ENCODE measurements at regions not wholly inside any gene's neighbourhood (a gene's known extent, or its start where the extent isn't known, plus 50 kb on each side); places are given as distances from the start of the nearest gene placed in this dataset.
A peak's percentile ranks its signal among the peaks of the same experiment; 100 is the strongest.

DNA sequence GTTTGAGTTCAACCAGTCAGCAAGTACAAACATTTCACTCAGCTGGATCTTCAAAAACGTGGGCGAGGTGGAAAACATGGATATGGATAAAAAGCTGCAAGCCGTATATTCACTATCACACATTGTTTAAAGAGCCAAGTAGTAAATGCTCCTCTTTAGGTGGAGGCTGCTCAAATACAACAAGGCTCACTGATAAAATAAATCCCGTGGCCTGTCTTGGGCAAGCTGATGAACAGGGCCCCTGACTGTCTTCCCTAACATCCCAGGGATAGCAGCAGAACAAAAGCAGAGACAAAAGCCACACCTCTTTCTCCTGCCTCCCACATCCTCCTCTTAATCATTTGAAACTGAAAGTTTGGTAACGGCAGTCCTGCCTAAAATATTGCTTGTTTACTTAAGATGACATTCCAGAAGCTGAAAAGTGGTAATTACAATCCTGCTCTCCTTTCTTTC, 357.7 kb downstream of the TTLL7 start:
- Histone ChIP-seq H4K8ac (ENCODE audit: low read depth, low read length) (no peak overlapping the region), H3K27me3 (ENCODE audit: control insufficient read depth in 3 of 3, insufficient read depth in 3 of 3, low read depth in 1 of 3, low read length in 3 of 3) (no peaks in the 10 kb centered on the region), H2BK120ac (ENCODE audit: low read depth, low read length) (no peak overlapping the region), H3K18ac (ENCODE audit: low read length) (no peak overlapping the region), H2BK15ac (ENCODE audit: low read length) (no peak overlapping the region), H3K4me3 (ENCODE audit: low read length in 2 of 2) (no peak overlapping the region), H2BK5ac (ENCODE audit: low read length) (no peak overlapping the region), H3K14ac (ENCODE audit: low read length) (no peak overlapping the region), H2BK12ac (ENCODE audit: low read length) (no peak overlapping the region), H3K4me1 (ENCODE audit: control insufficient read depth in 2 of 2, insufficient read depth in 1 of 2, low read depth in 1 of 2, low read length in 2 of 2) (peaks cover 6 to 8% of the 10 kb centered on the region in 2 donors), H4K91ac (ENCODE audit: low read depth, low read length, poor library complexity) (no peak overlapping the region), H3K23ac (ENCODE audit: low read depth, low read length, poor library complexity) (no peak overlapping the region), H3K79me1 (ENCODE audit: low read depth, low read length) (no peaks in the 10 kb centered on the region), H2AK5ac (ENCODE audit: low read depth, low read length) (no peak overlapping the region), H3K9ac (ENCODE audit: low read depth, low read length, poor library complexity) (no peak overlapping the region), H3K27ac (replicated peaks; ENCODE audit: low read length) (no peak overlapping the region), H3K4me2 (ENCODE audit: insufficient read depth, low read length, poor library complexity, severe bottlenecking) (no peak overlapping the region), H3K4ac (ENCODE audit: low read length) (no peak overlapping the region), H3K9me3 (replicated peaks in 1 of 2; ENCODE audit: control insufficient read depth in 2 of 2, insufficient read depth in 1 of 2, low read depth in 1 of 2, low read length in 2 of 2) (no peaks in the 10 kb centered on the region), H2AFZ (ENCODE audit: low read length) (peak overlapping the region; percentile 82), H3K36me3 (replicated peaks in 1 of 2; ENCODE audit: control insufficient read depth in 2 of 2, insufficient read depth in 2 of 2, low read length in 2 of 2) (no peaks in the 10 kb centered on the region)
- no peak for DNase-seq (ENCODE audit: low spot score)
- WGBS, 2 donors (ENCODE audit: extremely low coverage in 2 of 2, insufficient read length in 2 of 2, insufficient replicate concordance in 1 of 2), result no CpG with 5 or more reads among the region's 5 CpGs

DNA sequence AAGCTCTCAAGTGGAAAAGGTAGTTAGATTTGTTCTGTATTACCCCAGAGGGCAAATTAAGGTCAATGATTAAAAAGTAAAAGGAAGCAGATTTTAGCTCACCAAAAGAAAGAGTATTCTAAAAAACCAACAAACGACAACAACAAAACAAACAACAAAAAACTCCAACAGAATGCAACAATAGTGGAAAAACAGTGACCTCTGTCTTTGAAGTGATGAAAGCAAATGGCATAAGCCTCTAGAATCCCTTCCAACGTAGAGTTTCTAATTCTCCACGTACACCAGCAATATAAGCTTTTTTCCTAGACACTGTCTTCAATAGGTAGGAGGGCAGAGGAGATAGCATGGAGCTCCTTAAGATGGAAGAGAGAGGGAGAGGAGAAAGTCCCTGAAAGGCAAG, 359.1 kb downstream of the TTLL7 start:
- Histone ChIP-seq H3K23ac (ENCODE audit: low read depth, low read length, poor library complexity) (no peak overlapping the region), H2BK15ac (ENCODE audit: low read length) (no peak overlapping the region), H3K18ac (ENCODE audit: low read length) (no peak overlapping the region), H3K79me1 (ENCODE audit: low read depth, low read length) (no peaks in the 10 kb centered on the region), H3K27me3 (ENCODE audit: control insufficient read depth in 3 of 3, insufficient read depth in 3 of 3, low read depth in 1 of 3, low read length in 3 of 3) (no peaks in the 10 kb centered on the region), H4K91ac (ENCODE audit: low read depth, low read length, poor library complexity) (no peak overlapping the region), H2BK12ac (ENCODE audit: low read length) (no peak overlapping the region), H3K4me2 (ENCODE audit: insufficient read depth, low read length, poor library complexity, severe bottlenecking) (no peak overlapping the region), H3K4me3 (ENCODE audit: low read length in 2 of 2) (no peak overlapping the region), H3K4me1 (ENCODE audit: control insufficient read depth in 2 of 2, insufficient read depth in 1 of 2, low read depth in 1 of 2, low read length in 2 of 2) (peaks cover 6 to 8% of the 10 kb centered on the region in 2 donors), H3K9ac (ENCODE audit: low read depth, low read length, poor library complexity) (no peak overlapping the region), H2BK120ac (ENCODE audit: low read depth, low read length) (no peak overlapping the region), H3K36me3 (replicated peaks in 1 of 2; ENCODE audit: control insufficient read depth in 2 of 2, insufficient read depth in 2 of 2, low read length in 2 of 2) (no peaks in the 10 kb centered on the region), H2BK5ac (ENCODE audit: low read length) (no peak overlapping the region), H4K8ac (ENCODE audit: low read depth, low read length) (no peak overlapping the region), H3K14ac (ENCODE audit: low read length) (no peak overlapping the region), H2AK5ac (ENCODE audit: low read depth, low read length) (no peak overlapping the region), H3K4ac (ENCODE audit: low read length) (no peak overlapping the region), H3K9me3 (replicated peaks in 1 of 2; ENCODE audit: control insufficient read depth in 2 of 2, insufficient read depth in 1 of 2, low read depth in 1 of 2, low read length in 2 of 2) (no peaks in the 10 kb centered on the region), H2AFZ (ENCODE audit: low read length) (no peak overlapping the region), H3K27ac (replicated peaks; ENCODE audit: low read length) (no peak overlapping the region)
- no peak for DNase-seq (ENCODE audit: low spot score)
- WGBS, 2 donors (ENCODE audit: extremely low coverage in 2 of 2, insufficient read length in 2 of 2, insufficient replicate concordance in 1 of 2), result no CpG with 5 or more reads among the region's 3 CpGs

DNA sequence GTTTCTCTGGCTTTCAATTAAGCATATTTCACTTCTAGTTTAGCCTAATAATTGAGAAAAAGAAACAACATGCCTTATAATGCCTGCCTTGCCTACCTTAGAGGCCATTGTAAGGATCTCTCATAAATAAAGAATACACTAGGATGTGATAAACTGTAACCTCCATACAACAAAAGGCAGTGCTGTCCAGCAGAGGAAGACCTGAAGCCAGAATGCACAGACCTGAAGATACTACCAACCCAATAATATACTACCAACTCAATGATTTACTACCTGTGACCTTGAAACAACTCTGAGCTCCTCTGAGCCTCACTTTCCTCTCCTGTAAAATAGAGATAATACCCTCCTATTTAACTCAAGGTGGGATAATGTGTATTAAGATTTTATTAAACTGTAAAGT, 361.3 kb downstream of the TTLL7 start:
- Histone ChIP-seq H3K79me1 (ENCODE audit: low read depth, low read length) (no peaks in the 10 kb centered on the region), H4K91ac (ENCODE audit: low read depth, low read length, poor library complexity) (no peak overlapping the region), H3K4ac (ENCODE audit: low read length) (no peak overlapping the region), H3K23ac (ENCODE audit: low read depth, low read length, poor library complexity) (no peak overlapping the region), H3K18ac (ENCODE audit: low read length) (no peak overlapping the region), H3K9me3 (replicated peaks in 1 of 2; ENCODE audit: control insufficient read depth in 2 of 2, insufficient read depth in 1 of 2, low read depth in 1 of 2, low read length in 2 of 2) (no peaks in the 10 kb centered on the region), H3K27me3 (ENCODE audit: control insufficient read depth in 3 of 3, insufficient read depth in 3 of 3, low read depth in 1 of 3, low read length in 3 of 3) (no peaks in the 10 kb centered on the region), H3K4me3 (ENCODE audit: low read length in 2 of 2) (no peak overlapping the region), H2BK12ac (ENCODE audit: low read length) (no peak overlapping the region), H2AK5ac (ENCODE audit: low read depth, low read length) (no peak overlapping the region), H2BK5ac (ENCODE audit: low read length) (no peak overlapping the region), H3K4me1 (ENCODE audit: control insufficient read depth in 2 of 2, insufficient read depth in 1 of 2, low read depth in 1 of 2, low read length in 2 of 2) (peaks cover 6 to 8% of the 10 kb centered on the region in 2 donors), H3K36me3 (replicated peaks in 1 of 2; ENCODE audit: control insufficient read depth in 2 of 2, insufficient read depth in 2 of 2, low read length in 2 of 2) (no peaks in the 10 kb centered on the region), H2BK15ac (ENCODE audit: low read length) (no peak overlapping the region), H2BK120ac (ENCODE audit: low read depth, low read length) (no peak overlapping the region), H3K14ac (ENCODE audit: low read length) (no peak overlapping the region), H3K4me2 (ENCODE audit: insufficient read depth, low read length, poor library complexity, severe bottlenecking) (no peak overlapping the region), H3K9ac (ENCODE audit: low read depth, low read length, poor library complexity) (no peak overlapping the region), H3K27ac (replicated peaks; ENCODE audit: low read length) (no peak overlapping the region), H2AFZ (ENCODE audit: low read length) (no peak overlapping the region), H4K8ac (ENCODE audit: low read depth, low read length) (no peak overlapping the region)
- DNase-seq (ENCODE audit: low spot score), result no peak

DNA sequence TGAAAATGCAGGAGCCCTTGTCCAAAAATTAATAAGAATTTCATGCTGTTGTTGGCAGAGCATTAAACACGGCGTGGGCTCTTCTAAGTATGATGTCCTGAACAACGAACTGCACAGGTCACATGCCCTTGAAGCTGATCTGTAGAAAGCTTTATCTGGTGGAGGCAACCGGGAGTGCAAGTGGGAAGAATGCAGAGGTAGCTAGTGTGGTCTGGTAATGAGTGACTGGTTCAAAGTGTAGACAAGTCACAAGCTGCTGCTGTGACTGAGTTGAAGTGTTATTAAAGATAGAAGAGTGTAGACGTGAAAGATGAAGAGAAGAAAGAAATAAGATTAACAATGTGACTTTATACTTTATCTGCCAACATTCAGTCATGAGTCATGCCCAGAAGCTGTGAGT, 361.9 kb downstream of the TTLL7 start:
- no peak for DNase-seq (ENCODE audit: low spot score)
- H2AK5ac ChIP-seq (ENCODE audit: low read depth, low read length), result no peak overlapping the region
- WGBS, 2 donors (ENCODE audit: extremely low coverage in 2 of 2, insufficient read length in 2 of 2, insufficient replicate concordance in 1 of 2), result 100% methylated on average over 1 of the region's 5 CpGs; no CpG with 5 or more reads in 1 of the 2 donors
- H2BK12ac ChIP-seq (ENCODE audit: low read length), result no peak overlapping the region
- no peak overlapping the region for H3K4me3 ChIP-seq (ENCODE audit: low read length in 2 of 2)
- no peak overlapping the region for H4K8ac ChIP-seq (ENCODE audit: low read depth, low read length)
- H3K27ac ChIP-seq (replicated peaks; ENCODE audit: low read length), result no peak overlapping the region
- no peak overlapping the region for H2BK15ac ChIP-seq (ENCODE audit: low read length)
- H4K91ac ChIP-seq (ENCODE audit: low read depth, low read length, poor library complexity), result no peak overlapping the region
- H3K18ac ChIP-seq (ENCODE audit: low read length), result no peak overlapping the region
- H3K9ac ChIP-seq (ENCODE audit: low read depth, low read length, poor library complexity), result no peak overlapping the region
- H2BK120ac ChIP-seq (ENCODE audit: low read depth, low read length), result no peak overlapping the region
- no peak overlapping the region for H3K4ac ChIP-seq (ENCODE audit: low read length)
- no peaks in the 10 kb centered on the region for H3K9me3 ChIP-seq (replicated peaks in 1 of 2; ENCODE audit: control insufficient read depth in 2 of 2, insufficient read depth in 1 of 2, low read depth in 1 of 2, low read length in 2 of 2)
- no peaks in the 10 kb centered on the region for H3K79me1 ChIP-seq (ENCODE audit: low read depth, low read length)
- H3K14ac ChIP-seq (ENCODE audit: low read length), result no peak overlapping the region
- H3K36me3 ChIP-seq (replicated peaks in 1 of 2; ENCODE audit: control insufficient read depth in 2 of 2, insufficient read depth in 2 of 2, low read length in 2 of 2), result no peaks in the 10 kb centered on the region
- H3K4me2 ChIP-seq (ENCODE audit: insufficient read depth, low read length, poor library complexity, severe bottlenecking), result no peak overlapping the region
- no peak overlapping the region for H2BK5ac ChIP-seq (ENCODE audit: low read length)
- peaks cover 6 to 8% of the 10 kb centered on the region in 2 donors for H3K4me1 ChIP-seq (ENCODE audit: control insufficient read depth in 2 of 2, insufficient read depth in 1 of 2, low read depth in 1 of 2, low read length in 2 of 2)
- H3K23ac ChIP-seq (ENCODE audit: low read depth, low read length, poor library complexity), result no peak overlapping the region
- no peaks in the 10 kb centered on the region for H3K27me3 ChIP-seq (ENCODE audit: control insufficient read depth in 3 of 3, insufficient read depth in 3 of 3, low read depth in 1 of 3, low read length in 3 of 3)
- no peak overlapping the region for H2AFZ ChIP-seq (ENCODE audit: low read length)
